ENCODE measurements at regions not wholly inside any gene's neighbourhood (a gene's known extent, or its start where the extent isn't known, plus 50 kb on each side); places are given as distances from the start of the nearest gene placed in this dataset.

GRCh38 chr14:39873791-39874190 lies 441.6 kb upstream of the FBXO33 start:
- DNase-seq (ENCODE audit: low read depth in 3 of 3), result no peak

DNA sequence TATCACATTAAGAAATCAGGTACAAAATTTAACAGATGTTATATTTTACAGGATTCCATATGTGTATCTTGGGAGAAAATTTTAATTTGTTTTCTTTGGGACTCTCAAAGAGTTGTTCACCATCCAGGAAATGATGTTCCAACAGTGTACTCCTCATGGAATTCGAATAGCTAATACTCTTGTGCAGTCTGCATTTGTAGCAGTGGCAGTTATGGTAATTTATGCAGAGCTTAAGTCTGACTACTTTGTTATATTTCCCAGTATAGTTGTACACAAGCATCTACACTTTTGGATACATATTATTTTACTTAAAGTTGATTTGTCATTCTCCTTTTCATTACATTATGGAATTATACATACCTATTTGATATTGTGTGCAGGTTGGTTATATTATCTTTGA lies 436.7 kb upstream of the FBXO33 start:
- DNase-seq (ENCODE audit: low read depth in 3 of 3), result no peak

DNA sequence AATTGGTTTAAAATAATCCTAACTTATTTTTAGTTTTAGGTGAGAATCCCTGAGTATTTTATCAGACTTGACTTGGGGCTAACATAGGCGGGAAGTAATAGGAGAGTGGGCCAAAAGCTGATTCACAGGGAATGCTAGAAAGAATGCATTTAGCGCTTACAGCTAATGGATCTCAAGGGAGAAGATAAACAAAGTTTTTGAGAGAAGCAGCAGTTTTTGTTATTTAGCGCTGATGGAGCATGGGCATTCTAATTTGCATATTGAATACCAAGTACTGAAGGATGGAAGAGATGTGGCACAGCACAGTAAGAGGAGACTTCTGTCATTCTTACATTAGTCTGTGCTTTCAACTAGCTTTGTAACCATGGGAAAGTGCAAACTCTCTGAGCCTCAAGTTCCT lies 436.0 kb upstream of the FBXO33 start:
- no peak for DNase-seq (ENCODE audit: low read depth in 3 of 3)

- DNase-seq (ENCODE audit: low read depth in 3 of 3), result no peak
Observed at GRCh38 chr14:39863441-39863840, 431.2 kb upstream of the FBXO33 start.

DNA sequence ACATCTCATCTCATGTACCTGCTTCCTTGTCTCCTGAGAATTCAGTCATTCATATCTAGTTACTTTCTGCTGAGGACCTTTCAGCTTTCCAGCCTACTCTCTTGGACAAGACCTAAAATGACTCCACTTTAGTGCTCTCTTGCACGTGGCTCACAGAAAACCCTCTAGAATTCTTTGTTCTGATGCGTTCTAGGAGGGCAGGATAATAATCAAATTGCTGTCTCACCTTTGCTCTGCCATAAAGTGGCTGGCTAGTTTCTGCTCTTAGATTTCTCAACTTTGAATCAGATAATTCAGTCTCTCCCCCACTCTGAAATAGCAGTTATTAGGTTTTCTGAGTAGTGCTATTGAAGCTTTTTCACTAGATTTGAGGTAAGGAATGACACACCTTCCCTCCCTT lies 429.5 kb upstream of the FBXO33 start:
- DNase-seq (ENCODE audit: low read depth in 3 of 3), result no peak

DNA sequence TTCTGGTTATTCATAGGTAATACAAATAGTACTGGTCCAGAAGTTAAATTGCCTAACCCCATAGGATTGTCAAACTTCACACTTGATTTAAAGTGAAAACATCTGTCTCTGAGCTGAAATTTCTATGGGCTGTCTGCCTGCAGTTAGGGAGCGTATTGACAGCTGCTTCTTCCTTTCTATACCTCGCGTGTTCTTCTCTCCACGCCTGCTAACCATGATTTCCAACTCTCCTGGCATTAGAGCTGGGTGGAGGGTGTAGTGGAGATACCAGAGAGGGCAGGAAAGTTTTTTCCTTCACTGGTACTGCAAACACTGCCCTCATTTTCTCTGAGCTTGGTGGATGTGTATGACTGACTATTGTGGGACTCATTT lies 429.0 kb upstream of the FBXO33 start:
- DNase-seq (ENCODE audit: low read depth in 3 of 3), result no peak

DNA sequence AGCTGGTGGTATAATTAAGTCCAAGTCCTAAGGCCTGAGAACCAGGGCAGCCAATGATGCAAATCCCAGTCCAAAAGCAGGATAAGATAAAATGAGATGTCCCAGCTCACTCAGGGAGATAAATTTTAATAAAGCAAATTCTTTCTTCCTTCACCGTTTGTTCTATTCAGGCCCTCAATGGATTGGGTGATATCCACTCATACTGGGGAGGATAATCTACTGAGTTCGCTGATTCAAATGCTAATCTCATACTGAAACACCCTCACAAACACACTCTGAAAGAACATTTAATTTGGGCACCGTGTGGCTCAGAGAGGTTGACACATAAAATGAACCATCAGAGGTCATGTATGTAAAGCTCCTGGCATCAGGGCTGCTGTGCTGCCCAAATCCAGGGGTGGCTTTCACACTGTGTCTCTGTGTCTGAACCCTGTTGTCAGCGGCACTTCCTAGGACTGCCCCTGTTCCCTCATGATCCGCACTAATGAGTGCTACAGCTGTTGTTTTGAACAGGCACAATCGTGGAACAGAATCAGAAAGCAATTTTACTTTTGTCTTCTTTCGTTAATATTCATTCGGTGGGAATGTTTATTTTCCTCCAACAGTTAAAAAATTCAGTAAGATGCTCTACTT lies 428.5 kb upstream of the FBXO33 start:
- DNase-seq (ENCODE audit: low read depth in 3 of 3), result no peak

DNA sequence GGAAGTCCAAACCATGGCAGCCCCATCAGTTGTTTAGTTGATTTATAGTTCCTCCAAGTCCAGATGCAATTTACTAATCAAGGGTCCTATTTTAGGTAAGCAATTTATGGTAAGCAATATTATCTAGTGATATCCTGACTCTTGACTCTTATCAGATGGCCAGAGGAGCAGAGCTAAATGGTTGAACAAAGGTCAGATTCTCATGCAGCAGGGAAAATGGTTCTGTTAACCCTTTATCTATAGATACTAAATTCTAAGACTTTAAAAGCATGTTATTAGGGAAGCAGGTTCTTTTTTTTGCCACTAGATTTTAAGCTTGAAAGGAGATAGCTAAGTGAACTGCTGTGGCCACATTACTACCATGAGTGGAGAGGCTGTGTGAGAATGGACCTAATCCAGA lies 427.1 kb upstream of the FBXO33 start:
- no peak for DNase-seq (ENCODE audit: low read depth in 3 of 3)

DNA sequence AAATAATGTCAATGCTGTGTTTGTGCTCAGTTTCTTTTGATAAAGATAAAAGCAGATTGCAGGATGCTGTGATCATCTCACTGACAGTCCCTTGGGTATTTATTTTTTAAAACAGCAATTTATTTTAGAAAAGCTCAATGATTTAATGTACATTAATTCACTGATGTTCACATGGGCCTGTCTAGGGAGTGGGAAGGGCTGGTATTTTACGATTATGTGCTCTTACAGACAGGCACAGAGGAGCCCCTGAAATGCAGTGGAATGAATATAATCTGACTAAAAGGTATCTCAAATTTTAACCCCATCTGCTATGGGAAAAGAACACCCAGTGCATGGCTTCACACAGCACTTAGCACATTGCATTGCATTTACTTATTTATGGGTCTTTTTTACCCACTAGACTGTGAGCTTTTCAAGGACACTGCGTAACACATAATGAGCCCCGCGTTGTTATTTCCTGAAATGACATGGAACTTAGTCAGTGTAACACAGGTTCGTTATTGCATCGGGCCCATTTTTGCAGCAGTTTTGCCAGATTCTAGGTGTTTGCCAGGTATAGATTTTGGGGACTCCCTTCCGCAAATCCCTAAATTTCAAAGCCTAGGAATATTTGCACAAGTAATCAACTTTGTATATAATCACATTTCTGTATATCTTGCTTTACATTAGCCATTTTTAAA lies 425.3 kb upstream of the FBXO33 start:
- DNase-seq (ENCODE audit: low read depth in 3 of 3), result no peak

DNA sequence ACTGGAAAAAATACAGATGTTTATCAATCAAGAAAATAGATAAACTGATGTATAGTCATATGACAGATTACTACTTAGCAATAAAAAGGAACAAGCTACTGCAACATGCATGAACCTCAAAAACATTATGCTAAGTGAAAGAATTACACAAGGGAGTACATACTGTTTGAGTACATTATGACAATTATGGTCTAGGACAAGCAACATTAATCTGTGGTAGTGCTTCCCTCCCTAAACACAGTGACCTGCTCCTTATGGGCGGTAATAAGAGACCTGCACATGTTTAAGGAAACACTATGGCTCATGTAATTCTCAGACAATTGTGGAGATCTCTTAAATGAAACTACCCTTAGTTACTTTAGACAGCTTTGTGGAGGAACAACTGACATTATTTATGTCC lies 421.2 kb upstream of the FBXO33 start:
- no peak for DNase-seq (ENCODE audit: low read depth in 3 of 3)

- no peak for DNase-seq (ENCODE audit: low read depth in 3 of 3)
Observed at GRCh38 chr14:39851202-39851601, 419.0 kb upstream of the FBXO33 start.

- no peak for DNase-seq (ENCODE audit: low read depth in 3 of 3)
Observed at GRCh38 chr14:39847852-39848251, 415.6 kb upstream of the FBXO33 start.

DNA sequence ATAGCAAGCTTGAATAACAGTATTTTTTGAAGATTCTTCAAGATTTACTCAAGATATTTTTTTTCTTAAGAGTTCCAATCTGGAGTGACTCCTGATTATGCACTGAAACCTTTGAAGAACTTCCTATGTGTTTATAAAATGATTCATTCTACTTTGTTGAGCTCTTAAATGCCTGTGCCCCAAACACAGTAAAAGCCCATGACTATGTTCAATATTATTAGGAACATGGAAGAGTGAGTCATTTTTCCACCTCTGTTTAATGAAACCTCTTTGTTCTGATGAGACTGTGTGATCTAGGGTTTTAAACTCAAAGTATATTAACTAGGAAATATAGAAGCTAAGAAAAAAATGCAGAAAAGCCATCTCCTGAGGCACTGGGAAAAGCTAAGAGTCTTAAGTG lies 415.0 kb upstream of the FBXO33 start:
- no peak for DNase-seq (ENCODE audit: low read depth in 3 of 3)

DNA sequence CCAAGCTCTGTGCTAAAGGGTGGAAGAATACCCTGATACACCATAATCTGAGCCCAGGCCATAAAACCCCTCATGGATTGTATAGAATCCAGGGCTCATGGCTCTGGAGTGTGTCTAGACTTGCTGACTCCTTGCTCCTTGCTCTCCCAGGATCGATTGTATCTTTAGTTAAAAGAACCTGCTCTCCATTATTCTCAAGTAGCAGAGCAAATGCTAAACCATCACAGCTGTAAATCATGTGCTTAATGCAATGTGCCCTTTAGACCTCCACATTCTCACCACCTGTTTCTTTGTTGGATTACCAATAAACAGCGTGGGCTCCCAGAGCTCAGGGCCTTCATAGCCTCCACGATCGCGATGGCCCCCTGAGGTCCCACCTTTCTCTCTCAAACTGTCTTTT lies 411.6 kb upstream of the FBXO33 start:
- no peak for DNase-seq (ENCODE audit: low read depth in 3 of 3)

- no peak for DNase-seq (ENCODE audit: low read depth in 3 of 3)
Observed at GRCh38 chr14:39841088-39841487, 408.9 kb upstream of the FBXO33 start.

DNA sequence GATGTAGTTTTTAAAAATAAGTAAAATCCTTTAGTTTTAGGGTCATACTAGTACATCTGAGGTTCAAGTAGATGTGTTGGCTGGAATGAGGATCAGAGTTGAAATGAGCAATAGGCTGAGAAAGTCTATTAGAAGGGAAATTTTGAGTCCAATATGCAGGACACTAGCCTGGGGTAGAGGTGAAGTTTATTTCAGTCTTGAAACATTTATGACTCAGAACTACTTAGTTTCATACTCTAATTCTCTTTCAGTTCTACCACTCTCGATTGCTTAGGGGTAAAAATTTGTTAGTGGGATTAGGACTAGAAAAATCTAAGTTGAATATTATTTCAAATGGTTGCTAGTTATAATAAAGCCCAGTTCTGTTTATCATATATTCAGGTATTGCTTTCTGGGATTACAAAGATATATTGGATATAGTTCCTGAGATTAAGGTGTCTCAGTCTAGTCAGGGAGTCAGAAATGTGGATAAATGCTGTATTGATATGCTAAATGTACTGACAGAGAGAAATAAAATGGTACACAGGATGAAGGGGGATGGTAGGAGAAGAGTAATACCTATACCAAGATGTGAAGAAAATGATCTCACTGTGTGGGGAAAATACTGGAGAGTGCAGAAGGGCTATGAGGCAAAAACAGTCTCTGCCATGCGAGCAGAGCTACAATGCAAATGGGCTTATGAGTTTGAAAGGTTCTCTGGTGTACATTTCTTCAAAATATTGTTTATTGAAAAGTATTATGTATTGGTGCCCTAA lies 395.8 kb upstream of the FBXO33 start:
- DNase-seq (ENCODE audit: low read depth in 3 of 3), result no peak

GRCh38 chr14:39812532-39813320 lies 380.5 kb upstream of the FBXO33 start:
- no peak for DNase-seq (ENCODE audit: low read depth in 3 of 3)

DNA sequence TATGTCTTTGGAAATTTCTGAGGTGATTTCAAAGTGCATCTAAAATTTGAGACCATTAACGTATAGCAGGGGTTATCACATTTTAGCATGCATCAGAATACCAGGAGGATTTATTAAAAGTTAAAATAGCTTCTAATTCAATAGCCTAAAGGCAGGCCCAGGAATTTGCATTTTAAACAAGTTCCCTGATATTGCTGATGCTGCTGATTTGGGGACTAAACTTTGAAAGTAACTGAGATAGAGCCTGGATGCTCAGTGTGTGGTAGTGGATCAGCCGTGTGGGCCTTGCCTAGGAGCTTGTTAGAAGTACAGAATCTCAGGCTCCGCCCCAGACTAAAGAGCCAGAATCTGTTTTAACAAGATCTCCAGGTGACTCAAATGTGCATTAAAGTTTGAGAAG lies 375.0 kb upstream of the FBXO33 start:
- DNase-seq (ENCODE audit: low read depth in 3 of 3), result no peak

- no peak for DNase-seq (ENCODE audit: low read depth in 3 of 3)
Observed at GRCh38 chr14:39784461-39784860, 352.2 kb upstream of the FBXO33 start.

- DNase-seq (ENCODE audit: low read depth in 3 of 3), result no peak
Observed at GRCh38 chr14:39781466-39781865, 349.2 kb upstream of the FBXO33 start.

DNA sequence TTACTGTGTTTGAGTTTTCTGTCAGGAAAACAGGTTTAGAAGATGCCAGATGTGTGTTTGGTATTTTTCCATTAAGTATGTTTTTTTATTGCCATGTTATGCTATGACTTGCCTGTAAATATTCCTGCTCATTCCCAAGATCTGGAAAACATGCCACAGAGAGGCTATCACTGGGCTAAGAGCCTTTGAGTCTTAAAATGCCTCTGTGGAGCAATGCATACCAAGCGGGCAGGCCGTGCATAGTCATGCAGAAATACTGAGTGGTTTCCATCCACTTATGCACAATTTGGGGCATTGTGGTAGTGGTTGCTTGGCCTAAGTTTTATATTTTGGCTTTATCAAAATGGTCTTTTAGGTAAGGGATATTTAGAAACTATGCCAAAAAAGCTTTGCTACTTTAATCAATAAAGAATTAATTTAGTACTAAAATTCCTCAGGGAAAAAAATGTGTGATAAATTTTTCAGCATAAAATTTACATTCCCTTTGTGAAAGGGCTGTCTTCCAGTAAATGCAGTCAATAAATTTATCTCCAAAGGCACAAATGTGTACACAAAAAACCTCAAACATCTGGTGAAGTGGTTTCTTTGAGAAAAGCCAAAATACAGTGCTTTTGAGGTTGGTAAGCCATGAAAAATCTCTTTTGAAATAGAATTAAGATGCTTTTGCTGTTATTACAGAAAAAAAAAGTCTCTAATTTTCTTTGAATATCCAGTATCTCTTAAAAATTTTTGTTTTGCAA lies 341.3 kb upstream of the FBXO33 start:
- DNase-seq (ENCODE audit: low read depth in 3 of 3), result no peak

DNA sequence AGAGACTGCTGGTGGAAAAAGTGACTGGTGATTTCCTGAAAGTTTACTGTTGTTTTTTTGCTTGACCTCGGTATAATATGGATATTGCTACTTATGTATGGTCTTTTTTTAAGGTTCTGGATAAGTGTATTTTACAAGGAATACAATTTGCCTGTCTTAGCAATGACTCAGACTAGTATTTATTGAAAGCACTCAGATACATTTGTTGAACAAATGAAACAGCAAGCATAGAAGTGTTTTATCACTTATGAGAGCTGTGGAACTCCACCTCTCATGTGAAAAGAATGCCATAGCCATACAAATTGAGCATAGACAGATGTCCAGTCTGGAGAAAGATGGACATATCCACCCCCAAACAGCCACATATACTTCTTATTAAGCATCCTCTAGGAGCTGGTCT lies 340.4 kb upstream of the FBXO33 start:
- DNase-seq (ENCODE audit: low read depth in 3 of 3), result no peak

Data from stimulated activated CD4-positive, alpha-beta T cell treated with anti-CD3 and anti-CD28 coated beads, TNF-alpha, amount 100 ng/mL, for 24 hours (primary cell).